Fibroblast of the aortic adventitia (primary cell): ENCODE measurements at regions not wholly inside any gene's neighbourhood (a gene's known extent, or its start where the extent isn't known, plus 50 kb on each side); places are given as distances from the start of the nearest gene placed in this dataset.

Source experiments
- DNase-seq: peaks from one replicate; pipeline ENCODE4 v3.0.0-alpha.2; 2010; ENCODE audit warnings: low read depth
- H3K4me3 ChIP-seq: 2 replicates; pipeline ENCODE4 v1.5.1; 2011; ENCODE audit warnings: low read depth, mild to moderate bottlenecking, control low read depth, low read length, moderate library complexity
- CTCF ChIP-seq: IDR thresholded peaks from 2 replicates; pipeline ENCODE4 v1.5.1; 2011; ENCODE audit warnings: mild to moderate bottlenecking, low read length, control low read depth, inconsistent platforms; ENCODE audit not compliant: insufficient read depth

- DNase-seq: no peak
- no peak for TF ChIP-seq CTCF
- H3K4me3 ChIP-seq: no peak overlapping the region
Measured at GRCh38 chr18:69175681-69176080, 225.0 kb upstream of the DOK6 start.

- DNase-seq: no peak
- no peak for TF ChIP-seq CTCF
- no peak overlapping the region for H3K4me3 ChIP-seq
Measured at GRCh38 chr18:69176741-69177140, 223.9 kb upstream of the DOK6 start.

GRCh38 chr18:69177702-69178101, 223.0 kb upstream of the DOK6 start:
- TF ChIP-seq CTCF: no peak
- no peak for DNase-seq
- H3K4me3 ChIP-seq: no peak overlapping the region

GRCh38 chr18:69186162-69186561, 214.5 kb upstream of the DOK6 start:
- TF ChIP-seq CTCF: no peak
- H3K4me3 ChIP-seq: no peak overlapping the region
- no peak for DNase-seq

GRCh38 chr18:69196336-69196735, 204.4 kb upstream of the DOK6 start:
- no peak for DNase-seq
- TF ChIP-seq CTCF: no peak
- no peak overlapping the region for H3K4me3 ChIP-seq

GRCh38 chr18:69205925-69206324, 194.8 kb upstream of the DOK6 start:
- DNase-seq: no peak
- TF ChIP-seq CTCF: no peak
- no peak overlapping the region for H3K4me3 ChIP-seq

- no peak for TF ChIP-seq CTCF
- H3K4me3 ChIP-seq: no peak overlapping the region
- no peak for DNase-seq
Measured at GRCh38 chr18:69208545-69208944, 192.1 kb upstream of the DOK6 start.
